HG03521 (cell line): ENCODE measurements at regions not wholly inside any gene's neighbourhood (a gene's known extent, or its start where the extent isn't known, plus 50 kb on each side); places are given as distances from the start of the nearest gene placed in this dataset.

Source experiments
- ATAC-seq: cut with Tn5 transposase; IDR thresholded peaks from one replicate; pipeline ENCODE4 v1.9.1; 2021; ENCODE audit warnings: mild to moderate bottlenecking, moderate library complexity; ENCODE audit not compliant: unreplicated experiment

GRCh38 chr1:56168176-56168575 is 411.2 kb downstream of the PLPP3 start:
- no peak for ATAC-seq

GRCh38 chr1:56167596-56167995 is 411.8 kb downstream of the PLPP3 start:
- no peak for ATAC-seq

- no peak for ATAC-seq
Observed at GRCh38 chr1:56160773-56161315, 418.5 kb downstream of the PLPP3 start.

- ATAC-seq = no peak
Observed at GRCh38 chr1:56156971-56157876, 422.1 kb downstream of the PLPP3 start.

- ATAC-seq = no peak
Observed at GRCh38 chr1:56153276-56153675, 426.1 kb downstream of the PLPP3 start.

GRCh38 chr1:56152635-56153034 is 426.7 kb downstream of the PLPP3 start:
- no peak for ATAC-seq

- ATAC-seq = no peak
Observed at GRCh38 chr1:56151402-56151801, 428.0 kb downstream of the PLPP3 start.

GRCh38 chr1:56150441-56151215 is 428.7 kb downstream of the PLPP3 start:
- ATAC-seq = no peak

- no peak for ATAC-seq
Observed at GRCh38 chr1:56149761-56150160, 429.6 kb downstream of the PLPP3 start.

- no peak for ATAC-seq
Observed at GRCh38 chr1:56148326-56149193, 430.8 kb downstream of the PLPP3 start.

- ATAC-seq = no peak
Observed at GRCh38 chr1:56147459-56147858, 431.9 kb downstream of the PLPP3 start.

GRCh38 chr1:56147034-56147433 is 432.3 kb downstream of the PLPP3 start:
- no peak for ATAC-seq

- ATAC-seq = no peak
Observed at GRCh38 chr1:56146449-56146848, 432.9 kb downstream of the PLPP3 start.

GRCh38 chr1:56145581-56145980 is 433.8 kb downstream of the PLPP3 start:
- ATAC-seq = no peak

GRCh38 chr1:56142301-56142700 is 437.1 kb downstream of the PLPP3 start:
- no peak for ATAC-seq

- ATAC-seq = no peak
Observed at GRCh38 chr1:56139836-56140235, 439.5 kb downstream of the PLPP3 start.

GRCh38 chr1:56137521-56138505 is 441.6 kb downstream of the PLPP3 start:
- no peak for ATAC-seq

- no peak for ATAC-seq
Observed at GRCh38 chr1:56137090-56137489, 442.3 kb downstream of the PLPP3 start.

GRCh38 chr1:56135864-56136147 is 443.6 kb downstream of the PLPP3 start:
- no peak for ATAC-seq
